ENCODE measurements at regions not wholly inside any gene's neighbourhood (a gene's known extent, or its start where the extent isn't known, plus 50 kb on each side); places are given as distances from the start of the nearest gene placed in this dataset.

DNA sequence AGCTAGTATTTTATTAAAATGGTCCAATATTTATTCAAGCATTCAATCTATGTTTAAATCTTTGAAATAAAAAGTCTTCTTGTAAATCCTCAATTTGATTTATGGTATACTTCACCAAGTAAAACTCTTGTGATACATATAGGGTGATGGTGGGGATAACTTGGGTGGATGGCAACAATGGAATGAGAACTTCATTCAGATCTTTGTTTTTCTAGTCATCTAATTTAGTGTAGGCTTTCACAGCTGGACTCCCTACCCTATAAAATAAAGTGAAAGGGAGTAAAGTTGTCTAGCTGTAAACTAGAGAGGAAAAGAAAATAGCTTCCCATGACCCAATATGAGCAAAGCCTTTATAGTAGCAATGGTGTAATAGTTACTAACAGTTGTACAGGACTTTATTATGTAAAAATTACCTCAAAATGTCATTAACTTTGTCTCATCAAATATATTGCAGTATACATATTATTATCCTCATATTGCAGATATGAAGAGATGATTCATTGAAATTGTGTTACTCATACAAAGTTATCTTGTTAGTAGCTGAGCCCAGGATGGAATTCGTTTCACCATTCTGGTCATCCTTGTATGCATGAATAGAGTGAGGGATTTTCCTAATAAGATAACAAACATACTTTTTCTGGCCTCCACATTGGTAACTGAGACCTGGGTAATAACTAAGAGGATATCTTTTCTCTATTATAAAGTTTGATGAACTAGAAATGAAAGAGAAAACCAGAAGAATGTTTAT lies 1377.7 kb upstream of the ADGRL4 start:
- H3K4me3 ChIP-seq (ENCODE audit: low read depth in 1 of 3, low read length in 3 of 3): no peak overlapping the region
- 72% methylated on average over 1 of the region's 1 CpG for WGBS
- TF ChIP-seq YY1 (IDR thresholded peaks at IDR 0.05) (no peak), FOXA1 (IDR thresholded peaks at IDR 0.05) (no peak), TAF1 (conservative IDR thresholded peaks at IDR 0.05) (no peak), GABPA (IDR thresholded peaks at IDR 0.05 in 1 of 2, conservative IDR thresholded peaks at IDR 0.05 in 1 of 2) (no peak), JUND (IDR thresholded peaks at IDR 0.05) (no peak), FOXA2 (IDR thresholded peaks at IDR 0.05) (no peak), RXRA (IDR thresholded peaks at IDR 0.05) (no peak), RAD21 (IDR thresholded peaks at IDR 0.05) (no peak), SP1 (IDR thresholded peaks at IDR 0.05) (no peak), HNF4G (IDR thresholded peaks at IDR 0.05) (no peak)
- TF ChIP-seq, protein P1, sequence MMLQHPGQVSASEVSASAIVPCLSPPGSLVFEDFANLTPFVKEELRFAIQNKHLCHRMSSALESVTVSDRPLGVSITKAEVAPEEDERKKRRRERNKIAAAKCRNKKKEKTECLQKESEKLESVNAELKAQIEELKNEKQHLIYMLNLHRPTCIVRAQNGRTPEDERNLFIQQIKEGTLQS (IDR thresholded peaks at IDR 0.05): no peak
- no peaks in the 10 kb centered on the region for H3K36me3 ChIP-seq (ENCODE audit: control insufficient read depth in 4 of 4, insufficient read depth in 3 of 4, low read depth in 1 of 4, low read length in 3 of 4)
- no peaks in the 10 kb centered on the region for H3K9me3 ChIP-seq (ENCODE audit: control insufficient read depth in 4 of 4, low read length in 3 of 4)
- H3K9ac ChIP-seq (ENCODE audit: low read depth in 1 of 2, low read length in 2 of 2): no peak overlapping the region
- no peaks in the 10 kb centered on the region for H3K4me1 ChIP-seq (ENCODE audit: control insufficient read depth in 4 of 4, insufficient read depth in 4 of 4, low read length in 3 of 4)
- no peaks in the 10 kb centered on the region for H3K27me3 ChIP-seq (ENCODE audit: control insufficient read depth in 4 of 4, insufficient read depth in 4 of 4, low read length in 3 of 4)
- DNase-seq (ENCODE audit: low spot score): no peak
- no peak overlapping the region for H3K27ac ChIP-seq (ENCODE audit: low read depth in 1 of 2, low read length in 2 of 2)

DNA sequence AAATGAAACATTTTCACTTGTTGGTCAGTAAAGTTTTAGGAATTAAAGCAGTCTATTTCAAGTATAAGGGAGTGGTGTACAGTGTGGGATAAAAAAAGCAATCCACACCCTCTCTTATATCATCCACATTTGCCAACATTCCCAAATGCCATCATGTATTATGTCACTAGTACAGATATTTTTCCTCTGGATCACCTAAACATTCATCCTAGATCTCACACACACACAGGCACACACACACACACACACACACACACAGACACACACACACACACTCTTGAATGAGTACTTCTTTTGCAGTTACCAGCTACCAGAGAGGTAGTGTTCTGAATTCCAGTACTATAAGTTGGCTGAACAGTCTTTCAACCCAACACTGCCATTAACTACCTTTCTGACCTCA lies 1369.1 kb upstream of the ADGRL4 start:
- Histone ChIP-seq H3K4me3 (ENCODE audit: low read depth in 1 of 3, low read length in 3 of 3) (no peak overlapping the region), H3K36me3 (ENCODE audit: control insufficient read depth in 4 of 4, insufficient read depth in 3 of 4, low read depth in 1 of 4, low read length in 3 of 4) (no peaks in the 10 kb centered on the region), H3K27ac (ENCODE audit: low read depth in 1 of 2, low read length in 2 of 2) (no peak overlapping the region), H3K27me3 (ENCODE audit: control insufficient read depth in 4 of 4, insufficient read depth in 4 of 4, low read length in 3 of 4) (no peaks in the 10 kb centered on the region), H3K4me1 (ENCODE audit: control insufficient read depth in 4 of 4, insufficient read depth in 4 of 4, low read length in 3 of 4) (no peaks in the 10 kb centered on the region), H3K9me3 (ENCODE audit: control insufficient read depth in 4 of 4, low read length in 3 of 4) (no peaks in the 10 kb centered on the region), H3K9ac (ENCODE audit: low read depth in 1 of 2, low read length in 2 of 2) (no peak overlapping the region)
- DNase-seq (ENCODE audit: low spot score): no peak
- TF ChIP-seq SP1 (IDR thresholded peaks at IDR 0.05): no peak
- TF ChIP-seq, protein P2, sequence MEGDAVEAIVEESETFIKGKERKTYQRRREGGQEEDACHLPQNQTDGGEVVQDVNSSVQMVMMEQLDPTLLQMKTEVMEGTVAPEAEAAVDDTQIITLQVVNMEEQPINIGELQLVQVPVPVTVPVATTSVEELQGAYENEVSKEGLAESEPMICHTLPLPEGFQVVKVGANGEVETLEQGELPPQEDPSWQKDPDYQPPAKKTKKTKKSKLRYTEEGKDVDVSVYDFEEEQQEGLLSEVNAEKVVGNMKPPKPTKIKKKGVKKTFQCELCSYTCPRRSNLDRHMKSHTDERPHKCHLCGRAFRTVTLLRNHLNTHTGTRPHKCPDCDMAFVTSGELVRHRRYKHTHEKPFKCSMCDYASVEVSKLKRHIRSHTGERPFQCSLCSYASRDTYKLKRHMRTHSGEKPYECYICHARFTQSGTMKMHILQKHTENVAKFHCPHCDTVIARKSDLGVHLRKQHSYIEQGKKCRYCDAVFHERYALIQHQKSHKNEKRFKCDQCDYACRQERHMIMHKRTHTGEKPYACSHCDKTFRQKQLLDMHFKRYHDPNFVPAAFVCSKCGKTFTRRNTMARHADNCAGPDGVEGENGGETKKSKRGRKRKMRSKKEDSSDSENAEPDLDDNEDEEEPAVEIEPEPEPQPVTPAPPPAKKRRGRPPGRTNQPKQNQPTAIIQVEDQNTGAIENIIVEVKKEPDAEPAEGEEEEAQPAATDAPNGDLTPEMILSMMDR (IDR thresholded peaks at IDR 0.05; ENCODE audit: low read depth, low read length, missing input control): no peak
- TF ChIP-seq YY1 (IDR thresholded peaks at IDR 0.05): no peak
- TF ChIP-seq, protein P3, sequence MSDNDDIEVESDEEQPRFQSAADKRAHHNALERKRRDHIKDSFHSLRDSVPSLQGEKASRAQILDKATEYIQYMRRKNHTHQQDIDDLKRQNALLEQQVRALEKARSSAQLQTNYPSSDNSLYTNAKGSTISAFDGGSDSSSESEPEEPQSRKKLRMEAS (IDR thresholded peaks at IDR 0.05): no peak
- no peak for TF ChIP-seq TAF1 (conservative IDR thresholded peaks at IDR 0.05)
- TF ChIP-seq FOXA1 (IDR thresholded peaks at IDR 0.05): no peak
- TF ChIP-seq, protein P4, sequence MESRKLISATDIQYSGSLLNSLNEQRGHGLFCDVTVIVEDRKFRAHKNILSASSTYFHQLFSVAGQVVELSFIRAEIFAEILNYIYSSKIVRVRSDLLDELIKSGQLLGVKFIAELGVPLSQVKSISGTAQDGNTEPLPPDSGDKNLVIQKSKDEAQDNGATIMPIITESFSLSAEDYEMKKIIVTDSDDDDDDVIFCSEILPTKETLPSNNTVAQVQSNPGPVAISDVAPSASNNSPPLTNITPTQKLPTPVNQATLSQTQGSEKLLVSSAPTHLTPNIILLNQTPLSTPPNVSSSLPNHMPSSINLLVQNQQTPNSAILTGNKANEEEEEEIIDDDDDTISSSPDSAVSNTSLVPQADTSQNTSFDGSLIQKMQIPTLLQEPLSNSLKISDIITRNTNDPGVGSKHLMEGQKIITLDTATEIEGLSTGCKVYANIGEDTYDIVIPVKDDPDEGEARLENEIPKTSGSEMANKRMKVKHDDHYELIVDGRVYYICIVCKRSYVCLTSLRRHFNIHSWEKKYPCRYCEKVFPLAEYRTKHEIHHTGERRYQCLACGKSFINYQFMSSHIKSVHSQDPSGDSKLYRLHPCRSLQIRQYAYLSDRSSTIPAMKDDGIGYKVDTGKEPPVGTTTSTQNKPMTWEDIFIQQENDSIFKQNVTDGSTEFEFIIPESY (IDR thresholded peaks at IDR 0.05): no peak
- TF ChIP-seq RXRA (IDR thresholded peaks at IDR 0.05): no peak
- no peak for TF ChIP-seq GABPA (IDR thresholded peaks at IDR 0.05 in 1 of 2, conservative IDR thresholded peaks at IDR 0.05 in 1 of 2)
- no peak for TF ChIP-seq FOXA2 (IDR thresholded peaks at IDR 0.05)
- TF ChIP-seq, protein P1 (IDR thresholded peaks at IDR 0.05): no peak
- TF ChIP-seq HNF4G (IDR thresholded peaks at IDR 0.05): no peak
- TF ChIP-seq RAD21 (IDR thresholded peaks at IDR 0.05): no peak

Measured in liver (tissue), 8 donors.